ENCODE measurements at regions not wholly inside any gene's neighbourhood (a gene's known extent, or its start where the extent isn't known, plus 50 kb on each side); places are given as distances from the start of the nearest gene placed in this dataset.
"Not testable (repeated sequence)": the region's sequence is repeated elsewhere in the genome, so short reads cannot be mapped to it uniquely, and the experiment has no call there.

DNA sequence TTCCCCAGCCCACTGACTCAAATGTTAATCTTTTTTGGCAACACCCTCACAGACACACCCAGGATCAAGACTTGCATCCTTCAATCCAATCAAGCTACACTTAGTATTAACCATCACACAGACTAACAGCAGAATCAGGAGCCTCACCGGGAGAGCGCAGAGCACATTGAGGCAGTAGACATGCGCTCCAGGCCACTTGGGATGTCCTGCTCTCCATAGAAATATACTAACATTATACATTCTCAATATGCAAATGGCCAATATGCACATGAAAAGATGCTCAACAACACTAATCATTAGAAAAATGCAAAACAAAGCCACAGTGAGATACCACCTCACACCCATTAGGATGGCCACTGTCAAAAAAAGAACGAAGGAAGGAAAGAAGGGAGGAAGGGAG is 135.0 kb upstream of the KCNE2 start:
- no peak for DNase-seq (ENCODE audit: low read depth)
- H3K4me3 ChIP-seq (ENCODE audit: low read depth, low read length) = no peak overlapping the region
- TF ChIP-seq, protein P1, sequence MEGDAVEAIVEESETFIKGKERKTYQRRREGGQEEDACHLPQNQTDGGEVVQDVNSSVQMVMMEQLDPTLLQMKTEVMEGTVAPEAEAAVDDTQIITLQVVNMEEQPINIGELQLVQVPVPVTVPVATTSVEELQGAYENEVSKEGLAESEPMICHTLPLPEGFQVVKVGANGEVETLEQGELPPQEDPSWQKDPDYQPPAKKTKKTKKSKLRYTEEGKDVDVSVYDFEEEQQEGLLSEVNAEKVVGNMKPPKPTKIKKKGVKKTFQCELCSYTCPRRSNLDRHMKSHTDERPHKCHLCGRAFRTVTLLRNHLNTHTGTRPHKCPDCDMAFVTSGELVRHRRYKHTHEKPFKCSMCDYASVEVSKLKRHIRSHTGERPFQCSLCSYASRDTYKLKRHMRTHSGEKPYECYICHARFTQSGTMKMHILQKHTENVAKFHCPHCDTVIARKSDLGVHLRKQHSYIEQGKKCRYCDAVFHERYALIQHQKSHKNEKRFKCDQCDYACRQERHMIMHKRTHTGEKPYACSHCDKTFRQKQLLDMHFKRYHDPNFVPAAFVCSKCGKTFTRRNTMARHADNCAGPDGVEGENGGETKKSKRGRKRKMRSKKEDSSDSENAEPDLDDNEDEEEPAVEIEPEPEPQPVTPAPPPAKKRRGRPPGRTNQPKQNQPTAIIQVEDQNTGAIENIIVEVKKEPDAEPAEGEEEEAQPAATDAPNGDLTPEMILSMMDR (IDR thresholded peaks at IDR 0.05; ENCODE audit: control insufficient read depth, extremely low read depth, insufficient read depth) = no peak

DNA sequence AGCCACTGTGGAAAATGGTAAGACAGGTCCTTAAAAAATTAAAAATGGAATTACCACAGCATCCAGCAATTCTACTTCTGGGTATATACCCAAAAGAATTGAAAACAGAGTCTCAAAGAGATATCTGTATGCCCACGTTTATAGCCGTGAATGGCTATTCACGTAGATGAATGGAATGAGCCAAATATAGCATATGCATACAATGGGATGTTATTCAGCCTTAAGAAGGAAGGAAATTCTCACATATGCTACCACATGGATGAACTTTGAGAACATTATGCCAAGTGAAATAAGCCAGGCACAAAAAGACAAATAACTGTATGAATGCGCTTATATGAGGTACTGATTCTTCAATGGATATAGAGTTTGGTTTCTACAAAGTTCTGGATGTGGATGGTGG is 134.5 kb upstream of the KCNE2 start:
- H3K4me3 ChIP-seq (ENCODE audit: low read depth, low read length) = no peak overlapping the region
- TF ChIP-seq, protein P1 (IDR thresholded peaks at IDR 0.05; ENCODE audit: control insufficient read depth, extremely low read depth, insufficient read depth) = no peak
- no peak for DNase-seq (ENCODE audit: low read depth)

DNA sequence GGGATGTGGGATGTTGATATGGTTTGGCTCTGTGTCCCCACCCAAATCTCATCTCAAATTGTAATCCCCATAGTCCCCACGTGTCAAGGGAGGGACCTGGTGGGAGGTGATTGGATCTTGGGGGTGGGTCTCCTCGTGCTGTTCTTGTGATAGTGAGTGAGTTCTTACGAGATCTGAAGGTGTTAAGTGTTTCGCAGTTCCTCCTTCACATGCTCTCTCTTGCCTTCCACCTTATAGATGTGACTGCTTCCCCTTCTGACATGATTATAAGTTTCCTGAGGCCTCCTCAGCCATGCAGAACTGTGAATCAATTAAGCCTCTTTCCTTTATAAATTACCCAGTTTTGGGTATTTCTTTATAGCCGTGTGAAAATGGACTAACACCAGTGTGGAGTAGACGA is 130.1 kb upstream of the KCNE2 start:
- not testable (repeated sequence) for H3K4me3 ChIP-seq (ENCODE audit: low read depth, low read length); DNase-seq (ENCODE audit: low read depth)

- TF ChIP-seq, protein P1 (IDR thresholded peaks at IDR 0.05; ENCODE audit: control insufficient read depth, extremely low read depth, insufficient read depth) = no peak
- H3K4me3 ChIP-seq (ENCODE audit: low read depth, low read length) = no peak overlapping the region
- no peak for DNase-seq (ENCODE audit: low read depth)
Observed at GRCh38 chr21:34235514-34235913, 128.3 kb upstream of the KCNE2 start.

DNA sequence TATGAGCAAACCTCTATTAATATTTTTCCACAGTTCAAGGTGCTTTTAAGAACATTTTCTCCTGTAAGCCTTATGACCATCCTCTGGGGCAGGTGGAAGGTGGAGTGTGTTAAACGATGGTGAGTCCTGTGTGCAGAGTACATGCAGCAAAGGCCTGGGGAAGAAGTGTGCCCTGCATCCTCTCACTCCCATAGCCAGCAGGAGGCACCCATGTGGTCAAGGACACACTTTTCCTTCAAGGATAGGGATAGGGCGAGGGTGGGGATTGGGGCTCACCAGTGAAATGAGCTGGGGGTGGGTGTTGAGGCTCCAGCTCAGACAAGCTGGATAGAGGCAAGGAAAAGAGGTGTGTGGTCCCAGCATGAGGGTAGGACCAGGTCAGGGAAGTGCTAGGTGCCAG is 120.8 kb upstream of the KCNE2 start:
- DNase-seq (ENCODE audit: low read depth) = no peak
- H3K4me3 ChIP-seq (ENCODE audit: low read depth, low read length) = no peak overlapping the region
- TF ChIP-seq, protein P1 (IDR thresholded peaks at IDR 0.05; ENCODE audit: control insufficient read depth, extremely low read depth, insufficient read depth) = no peak

GRCh38 chr21:34243562-34243961 is 120.2 kb upstream of the KCNE2 start:
- TF ChIP-seq, protein P1 (IDR thresholded peaks at IDR 0.05; ENCODE audit: control insufficient read depth, extremely low read depth, insufficient read depth) = peak; percentile 58
- no peak overlapping the region for H3K4me3 ChIP-seq (ENCODE audit: low read depth, low read length)
- DNase-seq (ENCODE audit: low read depth) = no peak

DNA sequence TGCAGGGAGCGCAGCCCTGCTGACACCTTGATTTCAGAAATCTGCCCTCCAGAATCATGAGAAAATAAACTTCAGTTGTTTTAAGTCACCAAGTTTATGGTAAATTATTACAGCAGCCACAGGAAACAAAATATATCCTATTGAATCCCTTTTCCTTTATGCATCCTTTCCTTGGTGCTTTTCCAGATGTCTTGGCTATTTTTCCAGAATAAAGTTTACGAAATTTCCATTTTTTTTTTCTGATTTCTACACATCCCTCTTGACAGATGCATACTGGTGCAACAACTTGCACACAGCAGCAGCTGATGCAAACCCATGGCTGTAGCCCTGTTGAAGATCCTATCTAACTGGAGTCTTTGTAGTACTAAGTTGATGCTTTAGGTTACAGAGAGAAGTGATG is 111.1 kb upstream of the KCNE2 start:
- H3K4me3 ChIP-seq (ENCODE audit: low read depth, low read length) = no peak overlapping the region
- no peak for DNase-seq (ENCODE audit: low read depth)
- TF ChIP-seq, protein P1 (IDR thresholded peaks at IDR 0.05; ENCODE audit: control insufficient read depth, extremely low read depth, insufficient read depth) = no peak

GRCh38 chr21:34255073-34255472 is 108.7 kb upstream of the KCNE2 start:
- DNase-seq (ENCODE audit: low read depth) = no peak
- no peak overlapping the region for H3K4me3 ChIP-seq (ENCODE audit: low read depth, low read length)
- TF ChIP-seq, protein P1 (IDR thresholded peaks at IDR 0.05; ENCODE audit: control insufficient read depth, extremely low read depth, insufficient read depth) = no peak
